ENCODE measurements at regions not wholly inside any gene's neighbourhood (a gene's known extent, or its start where the extent isn't known, plus 50 kb on each side); places are given as distances from the start of the nearest gene placed in this dataset.
"Not testable (repeated sequence)": the region's sequence is repeated elsewhere in the genome, so short reads cannot be mapped to it uniquely, and the experiment has no call there.

DNA sequence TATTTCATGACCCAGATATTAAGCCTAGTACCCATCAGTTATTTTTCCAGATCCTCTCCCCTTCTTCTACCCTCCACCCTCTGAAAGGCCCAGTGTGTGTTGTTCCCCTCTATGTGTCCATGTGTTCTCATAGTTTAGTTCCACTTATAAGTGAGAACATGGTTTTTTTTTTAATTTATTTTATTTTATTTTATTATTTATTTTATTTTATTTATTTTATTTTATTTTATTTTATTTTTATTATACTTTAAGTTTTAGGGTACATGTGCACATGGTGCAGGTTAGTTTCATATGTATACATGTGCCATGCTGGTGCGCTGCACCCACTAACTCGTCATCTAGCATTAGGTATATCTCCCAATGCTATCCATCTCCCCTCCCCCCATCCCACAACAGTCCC lies 639.2 kb upstream of the KCND2 start:
- H3K4me3 ChIP-seq (ENCODE audit: insufficient read depth in 1 of 2, low read depth in 1 of 2, low read length in 2 of 2); H3K9me3 ChIP-seq (ENCODE audit: control insufficient read depth, low read length): not testable (repeated sequence)

DNA sequence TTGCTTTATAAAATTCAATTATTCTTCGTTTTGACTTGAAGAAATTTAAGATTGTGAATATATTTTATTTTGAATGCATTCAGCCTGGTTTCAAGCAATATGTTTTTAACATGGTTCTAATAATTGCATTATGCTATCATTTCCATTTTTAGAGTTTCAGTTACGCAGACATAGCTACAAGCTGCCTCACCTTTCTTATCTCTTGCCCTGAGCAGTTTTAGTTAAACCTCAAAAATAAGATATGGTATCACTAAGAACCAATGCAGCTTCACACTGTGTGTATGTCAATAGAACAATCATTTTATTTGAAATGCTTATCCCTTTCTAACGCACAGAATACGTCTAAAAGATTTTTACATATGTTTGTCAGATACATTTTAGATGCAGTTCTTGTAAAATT lies 632.6 kb upstream of the KCND2 start:
- H3K36me3 ChIP-seq (ENCODE audit: control insufficient read depth in 1 of 2, insufficient read depth in 2 of 2, low read depth in 1 of 2, low read length in 2 of 2), result no peaks in the 10 kb centered on the region
- H3K79me1 ChIP-seq (replicated peaks; ENCODE audit: low read length, poor library complexity, severe bottlenecking), result no peaks in the 10 kb centered on the region
- no peak overlapping the region for H2BK12ac ChIP-seq (ENCODE audit: low read length in 2 of 2)
- no peak overlapping the region for H4K91ac ChIP-seq (ENCODE audit: low read length)
- WGBS, result 88% methylated on average over 1 of the region's 4 CpGs
- no peak overlapping the region for H3K23ac ChIP-seq (ENCODE audit: low read length in 2 of 2)
- H3K4ac ChIP-seq (ENCODE audit: low read depth in 1 of 2, low read length in 2 of 2), result no peak overlapping the region
- no peaks in the 10 kb centered on the region for H3K4me1 ChIP-seq (ENCODE audit: control insufficient read depth, insufficient read depth, low read depth, low read length)
- no peak overlapping the region for H2AK5ac ChIP-seq (ENCODE audit: low read length, severe bottlenecking)
- H3K9ac ChIP-seq (ENCODE audit: low read length), result no peak overlapping the region
- H3K14ac ChIP-seq (ENCODE audit: low read length in 2 of 2), result no peak overlapping the region
- H3K4me2 ChIP-seq (ENCODE audit: low read length, poor library complexity, severe bottlenecking), result no peak overlapping the region
- no peak overlapping the region for H2BK5ac ChIP-seq (ENCODE audit: low read depth, low read length, poor library complexity, severe bottlenecking)
- DNase-seq, result no peak
- no peak overlapping the region for H2BK15ac ChIP-seq (ENCODE audit: low read depth, poor library complexity, severe bottlenecking)
- H2AFZ ChIP-seq (ENCODE audit: low read depth, low read length), result no peak overlapping the region
- H3K9me3 ChIP-seq (ENCODE audit: control insufficient read depth, low read length), result no peaks in the 10 kb centered on the region
- no peaks in the 10 kb centered on the region for H3K27me3 ChIP-seq (ENCODE audit: control insufficient read depth in 1 of 2, insufficient read depth in 1 of 2, low read length in 2 of 2)
- H3K4me3 ChIP-seq (ENCODE audit: insufficient read depth in 1 of 2, low read depth in 1 of 2, low read length in 2 of 2), result no peak overlapping the region
- H3K27ac ChIP-seq (ENCODE audit: low read length, poor library complexity, severe bottlenecking), result no peak overlapping the region
- no peak overlapping the region for H3K18ac ChIP-seq (ENCODE audit: low read depth in 1 of 2, low read length in 2 of 2)
- H2BK120ac ChIP-seq (ENCODE audit: low read depth, low read length), result no peak overlapping the region
- H4K8ac ChIP-seq (ENCODE audit: low read length), result no peak overlapping the region

More for the DNA sequence above, 639.2 kb upstream of the KCND2 start:
- H3K23ac ChIP-seq (ENCODE audit: low read length in 2 of 2); H3K27me3 ChIP-seq (ENCODE audit: control insufficient read depth in 1 of 2, insufficient read depth in 1 of 2, low read length in 2 of 2); H3K79me1 ChIP-seq (replicated peaks; ENCODE audit: low read length, poor library complexity, severe bottlenecking); H4K91ac ChIP-seq (ENCODE audit: low read length); H4K8ac ChIP-seq (ENCODE audit: low read length); H3K14ac ChIP-seq (ENCODE audit: low read length in 2 of 2); H2AFZ ChIP-seq (ENCODE audit: low read depth, low read length); H3K4ac ChIP-seq (ENCODE audit: low read depth in 1 of 2, low read length in 2 of 2); H2BK15ac ChIP-seq (ENCODE audit: low read depth, poor library complexity, severe bottlenecking); H2BK12ac ChIP-seq (ENCODE audit: low read length in 2 of 2); H2AK5ac ChIP-seq (ENCODE audit: low read length, severe bottlenecking); H3K4me1 ChIP-seq (ENCODE audit: control insufficient read depth, insufficient read depth, low read depth, low read length); H3K4me2 ChIP-seq (ENCODE audit: low read length, poor library complexity, severe bottlenecking); H2BK120ac ChIP-seq (ENCODE audit: low read depth, low read length); H3K36me3 ChIP-seq (ENCODE audit: control insufficient read depth in 1 of 2, insufficient read depth in 2 of 2, low read depth in 1 of 2, low read length in 2 of 2); H2BK5ac ChIP-seq (ENCODE audit: low read depth, low read length, poor library complexity, severe bottlenecking); H3K9ac ChIP-seq (ENCODE audit: low read length); H3K27ac ChIP-seq (ENCODE audit: low read length, poor library complexity, severe bottlenecking); H3K18ac ChIP-seq (ENCODE audit: low read depth in 1 of 2, low read length in 2 of 2); DNase-seq: not testable (repeated sequence)
- WGBS, result no CpG with 5 or more reads among the region's 2 CpGs

DNA sequence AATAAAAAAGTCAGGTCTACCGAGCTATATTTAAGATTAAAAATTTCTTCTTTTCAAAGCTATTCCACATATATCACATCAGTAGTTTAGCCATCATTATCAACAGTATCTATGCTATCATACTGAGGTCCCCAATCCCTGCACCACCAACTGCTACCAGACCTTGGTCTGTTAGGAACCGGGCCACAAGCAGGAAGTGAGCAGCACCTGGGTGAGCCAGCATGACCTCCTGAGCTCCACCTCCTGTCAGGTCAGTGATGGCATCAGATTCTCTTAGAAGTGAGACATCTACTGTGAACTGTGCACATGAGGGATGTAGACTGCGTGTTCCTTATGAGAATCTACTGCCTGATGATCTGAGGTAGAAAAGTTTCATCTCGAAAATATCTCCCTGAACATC lies 632.1 kb upstream of the KCND2 start:
- no peak overlapping the region for H3K23ac ChIP-seq (ENCODE audit: low read length in 2 of 2)
- no peak overlapping the region for H2AK5ac ChIP-seq (ENCODE audit: low read length, severe bottlenecking)
- H3K27ac ChIP-seq (ENCODE audit: low read length, poor library complexity, severe bottlenecking), result no peak overlapping the region
- H3K79me1 ChIP-seq (replicated peaks; ENCODE audit: low read length, poor library complexity, severe bottlenecking), result no peaks in the 10 kb centered on the region
- H3K27me3 ChIP-seq (ENCODE audit: control insufficient read depth in 1 of 2, insufficient read depth in 1 of 2, low read length in 2 of 2), result no peaks in the 10 kb centered on the region
- H3K4me3 ChIP-seq (ENCODE audit: insufficient read depth in 1 of 2, low read depth in 1 of 2, low read length in 2 of 2), result no peak overlapping the region
- no peak overlapping the region for H3K9ac ChIP-seq (ENCODE audit: low read length)
- no peak overlapping the region for H2BK12ac ChIP-seq (ENCODE audit: low read length in 2 of 2)
- H2BK15ac ChIP-seq (ENCODE audit: low read depth, poor library complexity, severe bottlenecking), result no peak overlapping the region
- H3K4me1 ChIP-seq (ENCODE audit: control insufficient read depth, insufficient read depth, low read depth, low read length), result no peaks in the 10 kb centered on the region
- no peak for DNase-seq
- 50% methylated on average over 2 of the region's 4 CpGs for WGBS
- H3K9me3 ChIP-seq (ENCODE audit: control insufficient read depth, low read length), result no peaks in the 10 kb centered on the region
- no peak overlapping the region for H3K14ac ChIP-seq (ENCODE audit: low read length in 2 of 2)
- H4K8ac ChIP-seq (ENCODE audit: low read length), result no peak overlapping the region
- H3K4me2 ChIP-seq (ENCODE audit: low read length, poor library complexity, severe bottlenecking), result no peak overlapping the region
- no peak overlapping the region for H3K4ac ChIP-seq (ENCODE audit: low read depth in 1 of 2, low read length in 2 of 2)
- H3K18ac ChIP-seq (ENCODE audit: low read depth in 1 of 2, low read length in 2 of 2), result no peak overlapping the region
- H3K36me3 ChIP-seq (ENCODE audit: control insufficient read depth in 1 of 2, insufficient read depth in 2 of 2, low read depth in 1 of 2, low read length in 2 of 2), result no peaks in the 10 kb centered on the region
- no peak overlapping the region for H4K91ac ChIP-seq (ENCODE audit: low read length)
- H2AFZ ChIP-seq (ENCODE audit: low read depth, low read length), result no peak overlapping the region
- no peak overlapping the region for H2BK120ac ChIP-seq (ENCODE audit: low read depth, low read length)
- H2BK5ac ChIP-seq (ENCODE audit: low read depth, low read length, poor library complexity, severe bottlenecking), result no peak overlapping the region

DNA sequence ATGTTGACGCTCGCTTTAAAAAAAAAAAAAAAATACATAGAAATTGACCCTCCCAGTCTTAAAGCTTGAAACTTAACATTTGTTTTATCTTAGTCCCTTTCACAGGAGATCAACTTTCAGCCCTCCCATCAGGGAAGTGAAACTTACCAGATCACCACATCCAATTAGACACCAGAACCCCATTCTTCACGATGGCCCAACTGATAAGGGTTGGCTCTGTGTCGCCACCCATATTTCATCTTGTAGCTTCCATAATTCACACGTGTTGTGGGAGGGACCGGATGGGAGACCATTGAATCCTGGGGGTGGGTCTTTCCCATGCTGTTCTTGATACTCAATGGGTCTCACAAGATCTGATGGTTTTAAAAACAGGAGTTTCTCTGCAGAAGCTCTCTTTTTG lies 629.4 kb upstream of the KCND2 start:
- Histone ChIP-seq H4K8ac (ENCODE audit: low read length) (no peak overlapping the region), H3K4ac (ENCODE audit: low read depth in 1 of 2, low read length in 2 of 2) (no peak overlapping the region), H3K27me3 (ENCODE audit: control insufficient read depth in 1 of 2, insufficient read depth in 1 of 2, low read length in 2 of 2) (no peaks in the 10 kb centered on the region), H3K14ac (ENCODE audit: low read length in 2 of 2) (no peak overlapping the region), H3K79me1 (replicated peaks; ENCODE audit: low read length, poor library complexity, severe bottlenecking) (no peaks in the 10 kb centered on the region), H3K4me3 (ENCODE audit: insufficient read depth in 1 of 2, low read depth in 1 of 2, low read length in 2 of 2) (no peak overlapping the region), H3K4me2 (ENCODE audit: low read length, poor library complexity, severe bottlenecking) (no peak overlapping the region), H3K4me1 (ENCODE audit: control insufficient read depth, insufficient read depth, low read depth, low read length) (no peaks in the 10 kb centered on the region), H2BK120ac (ENCODE audit: low read depth, low read length) (no peak overlapping the region), H3K27ac (ENCODE audit: low read length, poor library complexity, severe bottlenecking) (no peak overlapping the region), H2BK5ac (ENCODE audit: low read depth, low read length, poor library complexity, severe bottlenecking) (no peak overlapping the region), H4K91ac (ENCODE audit: low read length) (no peak overlapping the region), H3K9me3 (ENCODE audit: control insufficient read depth, low read length) (no peaks in the 10 kb centered on the region), H3K18ac (ENCODE audit: low read depth in 1 of 2, low read length in 2 of 2) (no peak overlapping the region), H2BK15ac (ENCODE audit: low read depth, poor library complexity, severe bottlenecking) (no peak overlapping the region), H2AFZ (ENCODE audit: low read depth, low read length) (no peak overlapping the region), H3K36me3 (ENCODE audit: control insufficient read depth in 1 of 2, insufficient read depth in 2 of 2, low read depth in 1 of 2, low read length in 2 of 2) (no peaks in the 10 kb centered on the region), H2AK5ac (ENCODE audit: low read length, severe bottlenecking) (no peak overlapping the region), H2BK12ac (ENCODE audit: low read length in 2 of 2) (no peak overlapping the region), H3K9ac (ENCODE audit: low read length) (no peak overlapping the region), H3K23ac (ENCODE audit: low read length in 2 of 2) (no peak overlapping the region)
- no peak for DNase-seq
- 97% methylated on average over 4 of the region's 6 CpGs for WGBS

Measured in mesenchymal stem cell (in vitro differentiated cells and primary cell).